ENCODE measurements at regions not wholly inside any gene's neighbourhood (a gene's known extent, or its start where the extent isn't known, plus 50 kb on each side); places are given as distances from the start of the nearest gene placed in this dataset.

DNA sequence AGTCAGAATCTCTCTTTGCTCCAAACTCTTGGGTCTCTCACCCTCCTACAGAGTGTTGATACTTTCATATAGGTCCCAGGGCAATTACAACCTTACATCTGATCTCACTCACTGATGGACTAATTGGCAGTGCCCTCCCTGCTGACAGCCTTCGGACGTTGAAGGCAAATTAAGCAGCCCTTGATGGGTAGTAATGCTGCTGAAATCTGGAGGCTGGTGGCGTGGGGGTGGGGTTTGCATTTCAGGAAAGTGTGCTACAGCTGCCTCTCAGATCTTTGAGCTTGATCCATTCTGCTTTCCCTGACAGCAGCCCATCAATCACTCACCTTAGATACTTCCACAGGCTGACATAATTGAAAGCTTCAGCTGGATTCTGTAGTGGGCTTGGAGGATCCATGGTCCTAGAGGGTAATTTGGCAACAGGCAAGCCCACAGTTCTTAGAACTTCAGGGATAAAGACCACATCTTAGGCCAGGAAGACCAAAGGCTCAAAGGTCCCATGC is 349.1 kb upstream of the PODXL start:
- H2AK5ac ChIP-seq (ENCODE audit: low read depth, low read length): no peak overlapping the region
- no peak overlapping the region for H4K8ac ChIP-seq (ENCODE audit: low read depth in 2 of 2, low read length in 2 of 2)
- H2BK5ac ChIP-seq (ENCODE audit: low read depth, low read length, poor library complexity, severe bottlenecking): no peak overlapping the region
- no peak overlapping the region for H4K91ac ChIP-seq (ENCODE audit: insufficient read depth, low read depth, low read length)
- H3K4me1 ChIP-seq (ENCODE audit: control insufficient read depth, insufficient read depth, low read length): no peaks in the 10 kb centered on the region
- dilution Hi-C loops (cut with HindIII; ENCODE audit: low sequenced_read_pairs, unreplicated experiment): no loop called here
- H3K79me1 ChIP-seq (ENCODE audit: low read depth in 1 of 2, low read length in 2 of 2): no peaks in the 10 kb centered on the region
- H3K9me1 ChIP-seq (ENCODE audit: insufficient read depth, low read length): no peaks in the 10 kb centered on the region
- ChIA-PET CTCF (no interaction called here), POLR2A (ENCODE audit: unreplicated experiment) (no interaction called here)
- H3K4ac ChIP-seq (ENCODE audit: low read depth, low read length): no peak overlapping the region
- intact Hi-C loops (cut with micrococcal nuclease): no loop called here
- H3K4me2 ChIP-seq (ENCODE audit: low read depth, low read length): no peak overlapping the region
- ATAC-seq (ENCODE audit: low read depth) (no peak), DNase-seq (no peak)
- TF ChIP-seq, protein P1, sequence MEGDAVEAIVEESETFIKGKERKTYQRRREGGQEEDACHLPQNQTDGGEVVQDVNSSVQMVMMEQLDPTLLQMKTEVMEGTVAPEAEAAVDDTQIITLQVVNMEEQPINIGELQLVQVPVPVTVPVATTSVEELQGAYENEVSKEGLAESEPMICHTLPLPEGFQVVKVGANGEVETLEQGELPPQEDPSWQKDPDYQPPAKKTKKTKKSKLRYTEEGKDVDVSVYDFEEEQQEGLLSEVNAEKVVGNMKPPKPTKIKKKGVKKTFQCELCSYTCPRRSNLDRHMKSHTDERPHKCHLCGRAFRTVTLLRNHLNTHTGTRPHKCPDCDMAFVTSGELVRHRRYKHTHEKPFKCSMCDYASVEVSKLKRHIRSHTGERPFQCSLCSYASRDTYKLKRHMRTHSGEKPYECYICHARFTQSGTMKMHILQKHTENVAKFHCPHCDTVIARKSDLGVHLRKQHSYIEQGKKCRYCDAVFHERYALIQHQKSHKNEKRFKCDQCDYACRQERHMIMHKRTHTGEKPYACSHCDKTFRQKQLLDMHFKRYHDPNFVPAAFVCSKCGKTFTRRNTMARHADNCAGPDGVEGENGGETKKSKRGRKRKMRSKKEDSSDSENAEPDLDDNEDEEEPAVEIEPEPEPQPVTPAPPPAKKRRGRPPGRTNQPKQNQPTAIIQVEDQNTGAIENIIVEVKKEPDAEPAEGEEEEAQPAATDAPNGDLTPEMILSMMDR (conservative IDR thresholded peaks at IDR 0.05; ENCODE audit: low read depth, low read length): no peak
- no peak overlapping the region for H2BK15ac ChIP-seq (ENCODE audit: low read depth, low read length)
- H3K9ac ChIP-seq (ENCODE audit: low read depth, low read length): no peak overlapping the region
- H3K56ac ChIP-seq (ENCODE audit: extremely low read depth, insufficient read depth, low read length): no peak overlapping the region
- H2AK9ac ChIP-seq (replicated peaks; ENCODE audit: low read depth, low read length, poor library complexity): no peak overlapping the region
- no peak overlapping the region for H3K4me3 ChIP-seq (ENCODE audit: insufficient read depth, low read depth, low read length)
- H3K36me3 ChIP-seq (ENCODE audit: control insufficient read depth, insufficient read depth, low read length): no peaks in the 10 kb centered on the region
- H3K27ac ChIP-seq (ENCODE audit: insufficient read depth, low read length): no peak overlapping the region
- H2AFZ ChIP-seq (replicated peaks; ENCODE audit: low read length, poor library complexity): no peak overlapping the region
- no peak overlapping the region for H2BK20ac ChIP-seq (ENCODE audit: low read depth, low read length)
- peaks cover 2% of the 10 kb centered on the region; the same call in 1 of the 2 replicates for H3K27me3 ChIP-seq (ENCODE audit: control insufficient read depth, insufficient read depth, low read length)
- H3K9me3 ChIP-seq (ENCODE audit: control insufficient read depth, insufficient read depth, low read length): peaks cover 2% of the 10 kb centered on the region; the same call in 1 of the 2 replicates
- no peak overlapping the region for H3K18ac ChIP-seq (ENCODE audit: low read depth, low read length)
- in situ Hi-C loops (cut with MboI; ENCODE audit: low sequenced_read_pairs): no loop called here
- no peak overlapping the region for H3K23ac ChIP-seq (ENCODE audit: low read depth, low read length)
- H2BK120ac ChIP-seq (ENCODE audit: low read depth, low read length): no peak overlapping the region
- WGBS, 2 experiments (ENCODE audit: extremely low coverage in 2 of 2, insufficient read length in 1 of 2): no CpG with 5 or more reads among the region's 3 CpGs
- no peak overlapping the region for H4K5ac ChIP-seq (ENCODE audit: low read depth, low read length)
- H4K20me1 ChIP-seq (ENCODE audit: insufficient read depth, low read length): no peaks in the 10 kb centered on the region
- no TSS peak for BruUV-seq (replicated peaks)
- H3K14ac ChIP-seq (replicated peaks; ENCODE audit: low read depth, low read length): no peak overlapping the region

All from IMR-90 (cell line).